Esophagus muscularis mucosa (tissue), 3 donors: ENCODE measurements at regions not wholly inside any gene's neighbourhood (a gene's known extent, or its start where the extent isn't known, plus 50 kb on each side); places are given as distances from the start of the nearest gene placed in this dataset.
"Not testable (repeated sequence)": the region's sequence is repeated elsewhere in the genome, so short reads cannot be mapped to it uniquely, and the experiment has no call there.

Experiments used
- POLR2A ChIP-seq: fragments of 450-650 bp; IDR thresholded peaks from one replicate; pipeline ENCODE4 v1.6.1; 2017; ENCODE audit warnings: antibody characterized with exemption, moderate library complexity, mild to moderate bottlenecking, low read depth
- POLR2AphosphoS5 ChIP-seq, 2 donors: sonication (generic); formaldehyde crosslinking; IDR thresholded peaks; one replicate each; pipeline ENCODE4 v1.6.1; 2017; ENCODE audit warnings: antibody characterized with exemption in 2 of 2
- TF ChIP-seq, protein P1 (sequence below), 3 experiments: fragments of 200-600 bp in 2 of 3; fragments of 450-650 bp in 1 of 3; sonication (generic) in 2 of 3; IDR thresholded peaks; one replicate each; pipeline ENCODE4 v1.5.1; 2017 to 2019; ENCODE audit warnings: antibody characterized with exemption in 3 of 3, mild to moderate bottlenecking in 2 of 3, moderate library complexity in 1 of 3

GRCh38 chrX:138990425-138990824 is 278.9 kb upstream of the FGF13 start:
- TF ChIP-seq, protein P1, sequence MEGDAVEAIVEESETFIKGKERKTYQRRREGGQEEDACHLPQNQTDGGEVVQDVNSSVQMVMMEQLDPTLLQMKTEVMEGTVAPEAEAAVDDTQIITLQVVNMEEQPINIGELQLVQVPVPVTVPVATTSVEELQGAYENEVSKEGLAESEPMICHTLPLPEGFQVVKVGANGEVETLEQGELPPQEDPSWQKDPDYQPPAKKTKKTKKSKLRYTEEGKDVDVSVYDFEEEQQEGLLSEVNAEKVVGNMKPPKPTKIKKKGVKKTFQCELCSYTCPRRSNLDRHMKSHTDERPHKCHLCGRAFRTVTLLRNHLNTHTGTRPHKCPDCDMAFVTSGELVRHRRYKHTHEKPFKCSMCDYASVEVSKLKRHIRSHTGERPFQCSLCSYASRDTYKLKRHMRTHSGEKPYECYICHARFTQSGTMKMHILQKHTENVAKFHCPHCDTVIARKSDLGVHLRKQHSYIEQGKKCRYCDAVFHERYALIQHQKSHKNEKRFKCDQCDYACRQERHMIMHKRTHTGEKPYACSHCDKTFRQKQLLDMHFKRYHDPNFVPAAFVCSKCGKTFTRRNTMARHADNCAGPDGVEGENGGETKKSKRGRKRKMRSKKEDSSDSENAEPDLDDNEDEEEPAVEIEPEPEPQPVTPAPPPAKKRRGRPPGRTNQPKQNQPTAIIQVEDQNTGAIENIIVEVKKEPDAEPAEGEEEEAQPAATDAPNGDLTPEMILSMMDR (IDR thresholded peaks at IDR 0.05): not testable (repeated sequence)
- not testable (repeated sequence) for TF ChIP-seq POLR2A; POLR2AphosphoS5 (IDR thresholded peaks at IDR 0.05)
